ENCODE measurements at regions not wholly inside any gene's neighbourhood (a gene's known extent, or its start where the extent isn't known, plus 50 kb on each side); places are given as distances from the start of the nearest gene placed in this dataset.

DNA sequence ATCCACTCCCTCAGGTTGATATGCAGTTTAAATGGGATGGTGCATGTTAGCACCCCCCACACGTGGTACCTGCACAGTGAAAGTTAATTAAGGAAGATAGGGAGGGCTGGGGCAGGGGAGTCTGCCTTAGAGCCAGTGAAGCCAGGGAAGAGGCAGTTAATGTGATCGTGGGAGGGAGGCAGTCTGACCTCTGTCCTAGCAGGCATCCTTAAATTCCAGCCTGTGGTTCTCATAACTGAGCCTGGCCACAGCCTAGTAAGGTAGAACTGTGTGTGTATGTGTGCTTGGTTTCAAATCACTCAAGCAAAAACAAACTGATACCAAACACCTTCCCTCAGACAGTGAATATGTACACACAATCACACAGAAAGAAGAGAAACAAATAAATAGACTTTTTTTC lies 319.1 kb upstream of the TLE3 start:
- Histone ChIP-seq H3K9me3 (no peaks in the 10 kb centered on the region), H3K36me3 (no peaks in the 10 kb centered on the region), H3K27ac (no peak overlapping the region), H3K4me3 (no peak overlapping the region), H3K4me1 (peaks cover 0 to 6% (median 3%) of the 10 kb centered on the region in 3 donors), H3K27me3 (no peaks in the 10 kb centered on the region)
- intact Hi-C loops (cut with DNase I), result no loop called here
- WGBS, 2 donors, result 48 to 50% methylated on average over 2 of the region's 2 CpGs
- no peak for ATAC-seq
- DNase-seq, result no peak
- FAIRE-seq, result no peak
- no peak for TF ChIP-seq CTCF (IDR thresholded peaks at IDR 0.05)

DNA sequence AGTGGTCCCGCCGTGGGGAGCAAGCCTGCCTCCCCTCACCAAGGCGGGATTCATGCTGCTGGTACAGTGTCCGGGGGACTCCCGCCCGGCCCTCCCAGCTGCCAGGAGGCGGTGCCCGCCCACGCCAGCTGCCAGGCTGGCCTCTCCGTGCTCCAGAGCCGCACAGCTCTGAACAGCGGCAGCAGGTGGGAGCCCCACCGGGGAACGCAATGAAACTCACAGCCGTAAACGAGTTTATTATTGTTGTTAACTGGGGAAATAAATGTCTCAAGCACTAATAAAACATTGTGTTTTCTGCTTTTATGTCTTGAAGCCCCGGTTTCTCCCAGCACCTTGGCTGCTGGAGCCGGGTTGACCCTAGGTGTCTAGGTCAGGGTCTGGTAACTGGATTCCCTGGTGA lies 317.7 kb upstream of the TLE3 start:
- Histone ChIP-seq H3K9me3 (no peaks in the 10 kb centered on the region), H3K4me1 (no peaks in the 10 kb centered on the region), H3K4me3 (no peak overlapping the region), H3K27me3 (no peaks in the 10 kb centered on the region), H3K27ac (no peak overlapping the region), H3K36me3 (no peaks in the 10 kb centered on the region)
- no peak for ATAC-seq
- FAIRE-seq, result no peak
- WGBS, 2 donors, result 82 to 85% methylated on average over 18 of the region's 18 CpGs
- intact Hi-C loops (cut with DNase I), result no loop called here
- no peak for TF ChIP-seq CTCF (IDR thresholded peaks at IDR 0.05)
- no peak for DNase-seq

GRCh38 chr15:70414626-70415025 lies 316.9 kb upstream of the TLE3 start:
- FAIRE-seq, result no peak
- no peaks in the 10 kb centered on the region for H3K36me3 ChIP-seq
- no peaks in the 10 kb centered on the region for H3K27me3 ChIP-seq
- no peak for DNase-seq
- no peaks in the 10 kb centered on the region for H3K4me1 ChIP-seq
- TF ChIP-seq CTCF (IDR thresholded peaks at IDR 0.05), result no peak
- no peaks in the 10 kb centered on the region for H3K9me3 ChIP-seq
- ATAC-seq, result no peak
- intact Hi-C loops (cut with DNase I), result no loop called here
- 79 to 83% methylated on average over 5 of the region's 5 CpGs for WGBS, 2 donors
- H3K27ac ChIP-seq, result no peak overlapping the region
- H3K4me3 ChIP-seq, result no peak overlapping the region

GRCh38 chr15:70412794-70413193 lies 315.1 kb upstream of the TLE3 start:
- intact Hi-C loops (cut with DNase I), result no loop called here
- no peaks in the 10 kb centered on the region for H3K27me3 ChIP-seq

More at GRCh38 chr15:70412794-70413193, 315.1 kb upstream of the TLE3 start:
- Histone ChIP-seq H3K27ac (no peak overlapping the region), H3K9me3 (no peaks in the 10 kb centered on the region), H3K36me3 (no peaks in the 10 kb centered on the region), H3K4me1 (no peaks in the 10 kb centered on the region), H3K4me3 (no peak overlapping the region)
- FAIRE-seq, result no peak
- ATAC-seq, result no peak
- TF ChIP-seq CTCF (IDR thresholded peaks at IDR 0.05), result no peak
- DNase-seq, result no peak
